22Rv1 (cell line): ENCODE measurements at regions not wholly inside any gene's neighbourhood (a gene's known extent, or its start where the extent isn't known, plus 50 kb on each side); places are given as distances from the start of the nearest gene placed in this dataset.
"Not testable (repeated sequence)": the region's sequence is repeated elsewhere in the genome, so short reads cannot be mapped to it uniquely, and the experiment has no call there.

Experiments used
- CTCF ChIP-seq: fragments of 450-650 bp; IDR thresholded peaks from 2 replicates; pipeline ENCODE4 v1.5.1; 2017; ENCODE audit warnings: mild to moderate bottlenecking
- ZFX ChIP-seq: fragments of 450-650 bp; IDR thresholded peaks from 2 replicates; pipeline ENCODE4 v1.6.1; 2017; ENCODE audit warnings: antibody characterized with exemption, borderline replicate concordance

- not testable (repeated sequence) for TF ChIP-seq CTCF, ZFX
These were observed 72.9 kb upstream of the RGPD4 start for GRCh38 chr2:107753806-107754205.
